ENCODE measurements at regions not wholly inside any gene's neighbourhood (a gene's known extent, or its start where the extent isn't known, plus 50 kb on each side); places are given as distances from the start of the nearest gene placed in this dataset.

- H3K4me3 ChIP-seq (replicated peaks in 1 of 2; ENCODE audit: low read depth in 1 of 2, low read length in 2 of 2), result no peak overlapping the region
- ChIA-PET RAD21 (ENCODE audit: low non-redundant PET in 1 of 2, low total read pairs in 2 of 2, uncharacterized antibody in 2 of 2, unreplicated experiment in 2 of 2) (no interaction called here), CTCF (no interaction called here), POLR2A (no interaction called here)
- H3K4me1 ChIP-seq (ENCODE audit: control insufficient read depth in 1 of 2, insufficient read depth in 2 of 2, low read length in 2 of 2), result no peaks in the 10 kb centered on the region
- no peaks in the 10 kb centered on the region for H3K36me3 ChIP-seq (ENCODE audit: control insufficient read depth in 1 of 2, insufficient read depth in 2 of 2, low read length in 2 of 2)
- no peaks in the 10 kb centered on the region for H3K27me3 ChIP-seq (ENCODE audit: insufficient read depth, low read length)
- no TSS peak for BruUV-seq (replicated peaks)
- TF ChIP-seq ATF3 (IDR thresholded peaks at IDR 0.05) (no peak), TCF7L2 (IDR thresholded peaks at IDR 0.05; ENCODE audit: borderline replicate concordance, extremely low read depth, insufficient read depth, insufficient read length) (no peak), SIN3A (IDR thresholded peaks at IDR 0.05; ENCODE audit: low read depth) (no peak), EZH2 (IDR thresholded peaks at IDR 0.05) (no peak), POLR2AphosphoS5 (IDR thresholded peaks at IDR 0.05; ENCODE audit: low read depth, low read length) (no peak), CBX3 (IDR thresholded peaks at IDR 0.05; ENCODE audit: low read depth) (no peak), EZH2phosphoT487 (IDR thresholded peaks at IDR 0.05; ENCODE audit: borderline replicate concordance) (no peak), ZBTB33 (IDR thresholded peaks at IDR 0.05; ENCODE audit: extremely low read depth, insufficient replicate concordance, low read length) (no peak)
- H3K9me3 ChIP-seq (ENCODE audit: control insufficient read depth in 1 of 2, insufficient read depth in 1 of 2, low read depth in 1 of 2, low read length in 2 of 2), result no peaks in the 10 kb centered on the region
- no peak overlapping the region for H3K9ac ChIP-seq (ENCODE audit: low read length)
- H2AFZ ChIP-seq (ENCODE audit: low read depth, low read length, poor library complexity, severe bottlenecking), result no peak overlapping the region
- no peak overlapping the region for H3K27ac ChIP-seq (ENCODE audit: low read depth, low read length)
- ATAC-seq, result no peak
- intact Hi-C loops (cut with micrococcal nuclease), result no loop called here
- H3K4me2 ChIP-seq (ENCODE audit: low read length), result no peak overlapping the region
- H4K20me1 ChIP-seq (ENCODE audit: insufficient read depth), result no peaks in the 10 kb centered on the region
- DNase-seq (ENCODE audit: low read depth, low spot score), result no peak
- H3K9me2 ChIP-seq (ENCODE audit: insufficient read depth), result no peaks in the 10 kb centered on the region; the same call in 1 of the 2 replicates
- H3K79me2 ChIP-seq (ENCODE audit: insufficient read depth, low read length), result no peaks in the 10 kb centered on the region
Observed at GRCh38 chr5:124516567-124516966, 229.9 kb downstream of the ZNF608 start.

Data from HCT116 (cell line).